ENCODE measurements at regions not wholly inside any gene's neighbourhood (a gene's known extent, or its start where the extent isn't known, plus 50 kb on each side); places are given as distances from the start of the nearest gene placed in this dataset.
A peak's percentile ranks its signal among the peaks of the same experiment; 100 is the strongest.

- no peak for DNase-seq (ENCODE audit: low spot score)
Observed at GRCh38 chr2:122114421-122114820, 359.0 kb downstream of the TSN start.

- no peak for DNase-seq (ENCODE audit: low spot score)
Observed at GRCh38 chr2:122117371-122117770, 361.9 kb downstream of the TSN start.

GRCh38 chr2:122129399-122129798, 373.9 kb downstream of the TSN start:
- no peak for DNase-seq (ENCODE audit: low spot score)

GRCh38 chr2:122132147-122132691, 376.8 kb downstream of the TSN start:
- DNase-seq (ENCODE audit: low spot score): no peak

- no peak for DNase-seq (ENCODE audit: low spot score)
Observed at GRCh38 chr2:122135021-122135937, 379.8 kb downstream of the TSN start.

- peak; percentile 11 for DNase-seq (ENCODE audit: low spot score)
Observed at GRCh38 chr2:122136056-122136455, 380.6 kb downstream of the TSN start.

- no peak for DNase-seq (ENCODE audit: low spot score)
Observed at GRCh38 chr2:122138561-122138960, 383.1 kb downstream of the TSN start.

GRCh38 chr2:122139739-122140420, 384.4 kb downstream of the TSN start:
- no peak for DNase-seq (ENCODE audit: low spot score)

DNA sequence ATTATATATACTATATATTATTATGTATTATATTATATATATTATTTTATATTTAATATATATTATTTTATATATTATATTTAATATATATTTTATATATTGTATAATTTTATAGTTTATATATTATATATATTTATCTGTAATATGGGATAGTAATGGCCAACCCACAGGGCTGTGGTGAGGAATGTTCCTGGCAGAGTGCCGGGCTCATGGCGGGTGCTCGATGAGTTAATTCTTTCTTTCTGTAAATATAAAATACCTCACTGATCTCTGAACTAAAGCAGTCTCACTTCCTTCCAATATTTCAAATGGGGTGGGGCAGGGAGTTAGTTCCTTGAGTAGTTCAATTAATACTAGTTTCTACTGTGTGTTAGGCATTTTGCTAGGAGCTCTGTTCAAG, 389.4 kb downstream of the TSN start:
- DNase-seq (ENCODE audit: low spot score): no peak

- no peak for DNase-seq (ENCODE audit: low spot score)
Observed at GRCh38 chr2:122145856-122146255, 390.4 kb downstream of the TSN start.

DNA sequence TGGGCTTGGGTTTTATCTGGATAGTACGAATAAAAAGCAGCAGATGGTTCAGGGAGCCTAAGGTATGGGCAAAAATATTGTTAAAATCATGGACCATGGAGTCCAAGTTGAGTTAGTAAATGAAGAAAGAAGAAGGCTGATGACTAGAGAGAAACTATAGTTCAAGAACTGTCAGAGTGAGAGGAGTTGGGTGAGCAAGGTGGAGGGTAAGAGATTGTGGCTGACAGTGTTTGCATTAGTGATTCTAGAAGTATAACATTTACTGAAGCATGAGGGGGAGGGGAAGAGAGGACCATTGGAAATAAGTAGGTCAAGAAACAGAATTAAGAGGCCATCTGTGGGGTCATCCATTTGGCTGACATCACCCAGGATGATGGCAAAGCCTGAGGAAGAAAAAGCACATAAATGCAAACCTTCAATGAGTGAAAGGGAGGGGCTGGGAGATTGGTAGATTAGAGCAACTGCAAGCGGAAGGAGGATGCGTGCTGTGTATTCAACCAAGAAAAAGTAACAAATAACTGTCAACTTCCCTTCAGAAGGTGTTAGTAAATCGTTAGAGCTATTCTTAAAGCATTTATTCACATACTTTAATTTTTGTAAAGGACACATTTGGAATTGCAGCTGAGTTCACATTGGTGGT, 392.8 kb downstream of the TSN start:
- DNase-seq (ENCODE audit: low spot score): no peak

DNA sequence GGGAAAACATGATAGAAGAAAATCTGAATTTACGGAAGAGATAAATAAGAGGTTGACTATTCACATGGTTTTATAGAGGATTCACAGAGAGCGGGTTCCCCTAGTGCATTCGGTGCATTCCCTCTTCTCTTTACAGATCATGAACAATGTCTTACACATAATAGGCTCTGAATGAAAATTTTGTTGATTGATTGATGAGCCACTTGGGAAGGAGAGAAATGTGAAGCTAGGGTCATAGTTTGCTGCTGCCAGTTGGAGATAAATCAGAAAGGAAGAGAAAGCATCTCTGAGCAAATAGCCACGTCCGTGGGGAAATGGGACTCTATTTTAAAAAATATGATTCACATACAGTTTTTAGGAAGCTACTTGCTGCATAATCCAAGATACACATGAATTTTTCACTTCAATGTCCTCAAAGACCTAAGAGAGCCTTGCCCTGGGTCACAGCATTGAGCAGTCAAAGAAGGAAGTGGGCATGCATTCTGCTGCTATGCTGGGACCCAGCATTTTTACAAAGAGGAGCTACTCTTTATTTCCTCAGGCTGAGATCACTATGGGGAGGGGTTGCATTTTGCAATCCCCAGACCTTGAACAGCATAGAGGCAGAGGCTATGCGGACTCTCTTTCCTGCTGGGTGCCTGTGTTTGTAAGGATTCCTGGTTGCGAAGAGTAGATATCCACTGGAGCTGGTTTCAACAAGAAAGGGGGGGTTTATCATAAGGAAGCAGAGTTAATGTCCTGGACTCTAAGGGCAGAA, 395.3 kb downstream of the TSN start:
- DNase-seq (ENCODE audit: low spot score): no peak

GRCh38 chr2:122152571-122152970, 397.1 kb downstream of the TSN start:
- DNase-seq (ENCODE audit: low spot score): no peak

DNA sequence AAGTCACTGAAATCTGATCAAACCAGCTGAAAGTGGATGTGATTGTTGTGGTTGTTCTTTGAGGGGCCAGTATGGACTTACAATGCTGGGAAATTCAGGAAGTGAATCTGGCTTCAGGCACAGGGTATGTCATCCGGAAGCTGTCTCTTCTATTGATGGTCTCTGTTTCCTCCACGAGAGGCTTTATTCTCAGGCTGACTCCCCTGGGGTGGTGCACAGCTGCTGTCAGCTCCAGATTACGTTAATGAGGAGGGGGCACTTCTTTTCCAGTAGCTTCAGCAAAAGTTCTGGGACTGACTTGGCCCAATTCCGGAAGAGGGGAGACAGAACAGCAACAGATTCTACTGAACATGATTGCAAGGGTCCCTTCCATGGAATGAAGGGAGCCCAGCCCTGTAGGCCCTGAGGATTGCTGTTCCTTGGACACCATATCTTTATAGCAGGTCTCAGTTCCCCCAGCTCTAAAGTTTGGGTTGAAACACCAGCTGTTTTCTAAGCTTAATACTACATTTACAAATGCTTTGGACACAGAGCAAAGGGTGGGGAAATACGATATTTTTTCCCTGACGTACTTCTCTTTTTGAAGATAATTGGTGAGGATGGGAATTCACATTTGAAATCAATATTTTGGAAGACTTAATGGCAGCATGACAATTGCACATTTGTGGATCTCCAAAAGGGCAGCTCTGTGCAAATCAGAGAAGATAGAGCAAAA, 400.9 kb downstream of the TSN start:
- no peak for DNase-seq (ENCODE audit: low spot score)

- no peak for DNase-seq (ENCODE audit: low spot score)
Observed at GRCh38 chr2:122157158-122157557, 401.7 kb downstream of the TSN start.

DNA sequence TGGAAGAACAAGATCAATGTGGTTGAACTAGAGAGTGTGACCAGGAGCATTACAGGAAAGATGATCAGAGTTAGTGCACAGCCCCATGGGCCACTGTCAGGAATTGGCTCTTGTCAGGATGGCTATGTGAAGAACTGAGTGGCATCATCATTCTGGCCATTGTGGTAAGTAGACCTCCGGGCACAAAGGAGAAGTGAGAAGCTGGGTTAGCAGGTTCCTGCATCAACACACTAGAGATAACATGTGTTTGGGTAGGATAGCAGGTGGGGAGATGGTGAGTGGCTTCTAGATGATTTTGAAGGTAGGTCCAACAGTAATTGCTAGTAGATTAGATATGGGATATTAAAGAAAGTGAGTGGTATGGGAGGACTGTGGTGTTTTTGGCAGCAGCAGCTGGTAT, 408.2 kb downstream of the TSN start:
- no peak for DNase-seq (ENCODE audit: low spot score)

DNA sequence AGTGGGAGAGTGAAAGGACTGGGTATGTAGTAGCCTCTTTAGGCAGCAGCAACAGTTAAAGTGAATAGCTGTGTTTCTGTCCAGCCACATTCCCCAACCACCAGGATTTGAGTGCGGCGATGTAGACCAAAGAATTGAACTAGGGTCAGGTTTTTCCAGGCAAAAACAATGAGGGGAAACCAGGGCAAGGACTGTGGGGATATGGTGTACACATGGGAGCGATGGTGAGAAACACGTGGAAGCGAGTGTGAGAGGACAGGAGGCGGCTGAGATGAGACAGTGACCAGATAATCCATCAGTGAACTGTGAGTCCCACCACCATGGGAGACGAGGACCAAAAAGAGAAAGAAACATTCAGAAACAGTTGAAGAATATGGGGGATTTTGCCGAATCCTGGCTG, 409.5 kb downstream of the TSN start:
- DNase-seq (ENCODE audit: low spot score): no peak

DNA sequence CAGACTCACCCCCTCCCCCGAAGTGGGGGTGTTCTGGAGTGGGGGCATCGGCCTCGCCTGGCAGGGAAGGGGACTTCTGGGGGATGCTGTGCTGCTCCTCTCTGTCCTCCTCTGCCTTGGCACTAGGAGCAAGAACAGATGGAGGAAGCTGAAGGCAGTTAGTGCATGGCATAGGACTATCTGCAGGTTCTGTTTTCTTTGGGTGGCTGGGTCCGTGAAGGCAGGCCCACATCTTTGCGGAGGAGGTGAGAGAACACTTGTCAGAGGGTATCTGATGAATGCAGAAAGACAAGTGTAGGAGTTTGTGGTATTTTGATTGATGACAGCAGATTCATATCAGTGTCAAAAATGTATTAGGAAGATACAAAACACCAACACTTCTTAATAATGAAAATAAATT, 411.4 kb downstream of the TSN start:
- DNase-seq (ENCODE audit: low spot score): no peak

- no peak for DNase-seq (ENCODE audit: low spot score)
Observed at GRCh38 chr2:122167515-122167914, 412.1 kb downstream of the TSN start.

GRCh38 chr2:122168799-122169198, 413.3 kb downstream of the TSN start:
- no peak for DNase-seq (ENCODE audit: low spot score)

GRCh38 chr2:122172812-122173211, 417.4 kb downstream of the TSN start:
- DNase-seq (ENCODE audit: low spot score): no peak
